ENCODE measurements at regions not wholly inside any gene's neighbourhood (a gene's known extent, or its start where the extent isn't known, plus 50 kb on each side); places are given as distances from the start of the nearest gene placed in this dataset.

GRCh38 chr10:53570221-53570620 is 797.6 kb upstream of the MBL2 start:
- TF ChIP-seq, protein P1, sequence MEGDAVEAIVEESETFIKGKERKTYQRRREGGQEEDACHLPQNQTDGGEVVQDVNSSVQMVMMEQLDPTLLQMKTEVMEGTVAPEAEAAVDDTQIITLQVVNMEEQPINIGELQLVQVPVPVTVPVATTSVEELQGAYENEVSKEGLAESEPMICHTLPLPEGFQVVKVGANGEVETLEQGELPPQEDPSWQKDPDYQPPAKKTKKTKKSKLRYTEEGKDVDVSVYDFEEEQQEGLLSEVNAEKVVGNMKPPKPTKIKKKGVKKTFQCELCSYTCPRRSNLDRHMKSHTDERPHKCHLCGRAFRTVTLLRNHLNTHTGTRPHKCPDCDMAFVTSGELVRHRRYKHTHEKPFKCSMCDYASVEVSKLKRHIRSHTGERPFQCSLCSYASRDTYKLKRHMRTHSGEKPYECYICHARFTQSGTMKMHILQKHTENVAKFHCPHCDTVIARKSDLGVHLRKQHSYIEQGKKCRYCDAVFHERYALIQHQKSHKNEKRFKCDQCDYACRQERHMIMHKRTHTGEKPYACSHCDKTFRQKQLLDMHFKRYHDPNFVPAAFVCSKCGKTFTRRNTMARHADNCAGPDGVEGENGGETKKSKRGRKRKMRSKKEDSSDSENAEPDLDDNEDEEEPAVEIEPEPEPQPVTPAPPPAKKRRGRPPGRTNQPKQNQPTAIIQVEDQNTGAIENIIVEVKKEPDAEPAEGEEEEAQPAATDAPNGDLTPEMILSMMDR (conservative IDR thresholded peaks at IDR 0.05): no peak
- TF ChIP-seq EZH2 (IDR thresholded peaks at IDR 0.05; ENCODE audit: low read depth): no peak
